Keratinocyte (primary cell): ENCODE measurements at regions not wholly inside any gene's neighbourhood (a gene's known extent, or its start where the extent isn't known, plus 50 kb on each side); places are given as distances from the start of the nearest gene placed in this dataset.

Experiments used
- DNase-seq: peaks from one replicate; pipeline ENCODE4 v3.0.0-alpha.2; 2011; ENCODE audit warnings: low read depth, missing footprints, low spot score
- FAIRE-seq: peaks from 2 replicates; lab custom pipeline; 2011; peaks lifted over from hg19 to GRCh38; lab: Jason Lieb, UNC
- H2AFZ ChIP-seq: 2 replicates; pipeline ENCODE4 v1.6.0; 2012; ENCODE audit warnings: low read length, control low read depth, inconsistent platforms; ENCODE audit not compliant: control insufficient read depth
- H3K27ac ChIP-seq: 2 replicates; pipeline ENCODE4 v1.5.1; 2011; ENCODE audit warnings: low read length; ENCODE audit not compliant: control insufficient read depth, insufficient read depth
- H3K27me3 ChIP-seq: 3 replicates; pipeline ENCODE4 v1.6.0; 2011; ENCODE audit warnings: low read length; ENCODE audit not compliant: control insufficient read depth, insufficient read depth; ENCODE audit errors: extremely low read depth
- H3K36me3 ChIP-seq, 2 experiments: 2 replicates in 1 of 2; 3 replicates in 1 of 2; pipeline ENCODE4 v1.5.1; 2011; ENCODE audit warnings: low read length in 2 of 2, mild to moderate bottlenecking in 1 of 2; ENCODE audit not compliant: control insufficient read depth in 2 of 2, insufficient read depth in 2 of 2; ENCODE audit errors: extremely low read depth in 1 of 2
- H3K4me1 ChIP-seq: 3 replicates; pipeline ENCODE4 v1.5.1; 2011; ENCODE audit warnings: low read length; ENCODE audit not compliant: control insufficient read depth, insufficient read depth; ENCODE audit errors: extremely low read depth
- H3K4me2 ChIP-seq: 3 replicates; pipeline ENCODE4 v1.6.0; 2011; ENCODE audit warnings: low read depth, low read length; ENCODE audit not compliant: control insufficient read depth, insufficient read depth; ENCODE audit errors: extremely low read depth
- H3K4me3 ChIP-seq, 3 experiments: fragments of 200-600 bp in 1 of 3; sonication (generic) in 1 of 3; 2 replicates in 2 of 3; 3 replicates in 1 of 3; pipeline ENCODE4 v1.5.1; 2011 to 2016; ENCODE audit warnings: low read length in 3 of 3, mild to moderate bottlenecking in 3 of 3, control low read depth in 2 of 3, inconsistent platforms in 1 of 3, low read depth in 1 of 3, mixed read lengths in 1 of 3, mixed run types in 1 of 3, moderate library complexity in 1 of 3; ENCODE audit not compliant: control insufficient read depth in 2 of 3, insufficient read depth in 2 of 3; ENCODE audit errors: extremely low read depth in 1 of 3
- H3K79me2 ChIP-seq: 2 replicates; pipeline ENCODE4 v1.6.0; 2012; ENCODE audit warnings: low read length; ENCODE audit not compliant: control insufficient read depth, insufficient read depth
- H3K9ac ChIP-seq: 3 replicates; pipeline ENCODE4 v1.6.0; 2011; ENCODE audit warnings: low read length; ENCODE audit not compliant: control insufficient read depth, insufficient read depth; ENCODE audit errors: extremely low read depth
- H3K9me1 ChIP-seq: 3 replicates; pipeline ENCODE4 v1.6.0; 2011; ENCODE audit warnings: low read length; ENCODE audit not compliant: control insufficient read depth, insufficient read depth; ENCODE audit errors: extremely low read depth
- H3K9me3 ChIP-seq: 2 replicates; pipeline ENCODE4 v1.5.1; 2012; ENCODE audit warnings: low read depth, low read length; ENCODE audit not compliant: control insufficient read depth
- H4K20me1 ChIP-seq: 3 replicates; pipeline ENCODE4 v1.6.0; 2011; ENCODE audit warnings: low read length; ENCODE audit not compliant: control insufficient read depth, insufficient read depth; ENCODE audit errors: extremely low read depth
- EZH2 ChIP-seq: IDR thresholded peaks from one replicate; pipeline ENCODE4 v1.6.1; 2012; ENCODE audit warnings: inconsistent platforms, mild to moderate bottlenecking, low read length, moderate library complexity
- dilution Hi-C: fragments of 300-500 bp; cut with MboI; formaldehyde crosslinking; loops from one replicate; pipeline ENCODE4 v1.7.0; 2020; ENCODE audit warnings: low sequenced_read_pairs; ENCODE audit not compliant: extremely low pct_ligation_motif_present
- TF ChIP-seq, protein P1 (sequence below), 3 experiments: IDR thresholded peaks in 1 of 3; conservative IDR thresholded peaks in 1 of 3; optimal IDR thresholded peaks in 1 of 3; 2 replicates in 2 of 3; 3 replicates in 1 of 3; pipeline versions ENCODE3 to v1.5.1; 2011; ENCODE audit warnings: low read length in 3 of 3, mild to moderate bottlenecking in 3 of 3, moderate library complexity in 2 of 3, control low read depth in 1 of 3, inconsistent platforms in 1 of 3; ENCODE audit not compliant: insufficient read depth in 2 of 3; ENCODE audit errors: extremely low read depth in 1 of 3

DNA sequence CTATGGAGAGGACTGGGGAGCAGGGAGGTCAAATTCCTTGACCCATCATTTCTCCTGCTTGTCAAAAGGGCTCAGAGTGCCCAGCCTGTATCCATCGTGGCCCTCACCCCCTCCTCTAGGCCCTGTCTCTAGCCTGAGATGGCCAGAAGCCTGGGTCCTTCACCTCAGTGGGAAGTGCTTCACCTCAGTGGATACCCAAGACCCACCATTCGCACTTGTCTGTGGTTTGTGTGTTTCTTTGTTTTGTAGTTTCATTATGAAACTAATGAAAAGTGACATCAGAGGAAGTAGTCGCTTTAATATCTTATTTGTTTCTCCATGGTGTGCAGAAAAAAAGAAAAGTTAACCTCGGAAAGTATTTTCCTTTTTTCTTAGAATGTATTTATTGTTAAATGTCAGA lies 194.0 kb upstream of the CADM1 start:
- H2AFZ ChIP-seq: no peak overlapping the region
- no peaks in the 10 kb centered on the region for H3K4me1 ChIP-seq
- no peak for FAIRE-seq
- peaks cover 4% of the 10 kb centered on the region for H3K27me3 ChIP-seq
- H3K9me1 ChIP-seq: no peaks in the 10 kb centered on the region
- no peak for TF ChIP-seq EZH2
- TF ChIP-seq, protein P1, sequence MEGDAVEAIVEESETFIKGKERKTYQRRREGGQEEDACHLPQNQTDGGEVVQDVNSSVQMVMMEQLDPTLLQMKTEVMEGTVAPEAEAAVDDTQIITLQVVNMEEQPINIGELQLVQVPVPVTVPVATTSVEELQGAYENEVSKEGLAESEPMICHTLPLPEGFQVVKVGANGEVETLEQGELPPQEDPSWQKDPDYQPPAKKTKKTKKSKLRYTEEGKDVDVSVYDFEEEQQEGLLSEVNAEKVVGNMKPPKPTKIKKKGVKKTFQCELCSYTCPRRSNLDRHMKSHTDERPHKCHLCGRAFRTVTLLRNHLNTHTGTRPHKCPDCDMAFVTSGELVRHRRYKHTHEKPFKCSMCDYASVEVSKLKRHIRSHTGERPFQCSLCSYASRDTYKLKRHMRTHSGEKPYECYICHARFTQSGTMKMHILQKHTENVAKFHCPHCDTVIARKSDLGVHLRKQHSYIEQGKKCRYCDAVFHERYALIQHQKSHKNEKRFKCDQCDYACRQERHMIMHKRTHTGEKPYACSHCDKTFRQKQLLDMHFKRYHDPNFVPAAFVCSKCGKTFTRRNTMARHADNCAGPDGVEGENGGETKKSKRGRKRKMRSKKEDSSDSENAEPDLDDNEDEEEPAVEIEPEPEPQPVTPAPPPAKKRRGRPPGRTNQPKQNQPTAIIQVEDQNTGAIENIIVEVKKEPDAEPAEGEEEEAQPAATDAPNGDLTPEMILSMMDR (optimal IDR thresholded peaks at IDR 0.05 in 1 of 3, IDR thresholded peaks at IDR 0.05 in 1 of 3, conservative IDR thresholded peaks at IDR 0.05 in 1 of 3; ENCODE audit: extremely low read depth in 1 of 3, insufficient read depth in 2 of 3, low read length in 3 of 3): no peak
- H3K9me3 ChIP-seq: no peaks in the 10 kb centered on the region
- H3K4me2 ChIP-seq: no peak overlapping the region
- dilution Hi-C loops: no loop called here
- H4K20me1 ChIP-seq: no peaks in the 10 kb centered on the region
- no peak overlapping the region for H3K9ac ChIP-seq
- no peak overlapping the region for H3K4me3 ChIP-seq
- H3K79me2 ChIP-seq: no peaks in the 10 kb centered on the region
- no peak overlapping the region for H3K27ac ChIP-seq
- H3K36me3 ChIP-seq: no peaks in the 10 kb centered on the region
- DNase-seq: no peak

DNA sequence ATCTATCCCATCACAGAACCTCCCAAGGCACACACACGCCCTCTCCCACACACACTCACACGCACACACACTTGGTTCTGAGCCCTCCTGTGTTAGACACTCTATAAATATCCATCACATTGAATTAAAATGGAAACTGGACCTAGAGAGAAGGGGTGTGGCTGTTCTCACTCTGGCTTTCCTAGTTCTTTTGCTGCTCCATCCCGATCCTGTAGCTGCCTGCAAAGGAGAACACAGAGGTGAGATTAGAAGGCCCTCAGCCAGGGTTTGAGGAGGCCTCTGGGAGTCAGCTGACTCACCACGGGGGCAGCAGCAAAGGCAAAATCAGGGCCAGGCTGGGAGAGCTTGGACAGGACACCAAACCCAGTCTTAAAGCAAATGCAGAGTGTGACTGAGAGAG lies 192.3 kb upstream of the CADM1 start:
- Histone ChIP-seq H3K36me3 (no peaks in the 10 kb centered on the region), H3K9ac (no peak overlapping the region), H3K27me3 (peaks cover 4% of the 10 kb centered on the region), H2AFZ (no peak overlapping the region), H3K4me2 (no peak overlapping the region), H4K20me1 (no peaks in the 10 kb centered on the region), H3K27ac (no peak overlapping the region), H3K79me2 (no peaks in the 10 kb centered on the region), H3K9me3 (no peaks in the 10 kb centered on the region), H3K4me3 (no peak overlapping the region), H3K9me1 (no peaks in the 10 kb centered on the region), H3K4me1 (no peaks in the 10 kb centered on the region)
- dilution Hi-C loops: no loop called here
- FAIRE-seq: no peak
- DNase-seq: no peak
- TF ChIP-seq, protein P1 (optimal IDR thresholded peaks at IDR 0.05 in 1 of 3, IDR thresholded peaks at IDR 0.05 in 1 of 3, conservative IDR thresholded peaks at IDR 0.05 in 1 of 3; ENCODE audit: extremely low read depth in 1 of 3, insufficient read depth in 2 of 3, low read length in 3 of 3): no peak
- no peak for TF ChIP-seq EZH2
